ENCODE measurements at regions not wholly inside any gene's neighbourhood (a gene's known extent, or its start where the extent isn't known, plus 50 kb on each side); places are given as distances from the start of the nearest gene placed in this dataset.
A peak's percentile ranks its signal among the peaks of the same experiment; 100 is the strongest.

GRCh38 chr18:61714421-61714820 is 178.4 kb downstream of the RNF152 start:
- peaks cover 0 to 4% (median 3%) of the 10 kb centered on the region in 3 donors for H3K27me3 Mint-ChIP-seq (ENCODE audit: low read depth in 3 of 3)
- H3K36me3 Mint-ChIP-seq: no peaks in the 10 kb centered on the region
- H3K27ac Mint-ChIP-seq: no peak overlapping the region
- DNase-seq: no peak
- H3K4me1 Mint-ChIP-seq: no peaks in the 10 kb centered on the region
- no peaks in the 10 kb centered on the region for H3K9me3 Mint-ChIP-seq
- no peak overlapping the region for H3K4me3 Mint-ChIP-seq

- no peak for DNase-seq
- Mint-ChIP-seq H3K4me3 (no peak overlapping the region), H3K4me1 (no peaks in the 10 kb centered on the region), H3K27me3 (ENCODE audit: low read depth in 3 of 3) (peaks cover 0 to 4% (median 3%) of the 10 kb centered on the region in 3 donors), H3K36me3 (no peaks in the 10 kb centered on the region), H3K9me3 (peaks cover 0 to 2% (median 0%) of the 10 kb centered on the region in 6 donors), H3K27ac (no peak overlapping the region)
Measured at GRCh38 chr18:61713502-61713901, 179.3 kb downstream of the RNF152 start.

- no peaks in the 10 kb centered on the region for H3K36me3 Mint-ChIP-seq
- no peaks in the 10 kb centered on the region for H3K4me1 Mint-ChIP-seq
- no peak for DNase-seq
- H3K27me3 Mint-ChIP-seq (ENCODE audit: low read depth in 3 of 3): peaks cover 3 to 5% (median 4%) of the 10 kb centered on the region in 3 donors
- H3K9me3 Mint-ChIP-seq: peaks cover 0 to 2% (median 0%) of the 10 kb centered on the region in 6 donors
- H3K4me3 Mint-ChIP-seq: no peak overlapping the region
- no peak overlapping the region for H3K27ac Mint-ChIP-seq
Measured at GRCh38 chr18:61710082-61710620, 182.7 kb downstream of the RNF152 start.

GRCh38 chr18:61706276-61706915 is 186.4 kb downstream of the RNF152 start:
- H3K4me3 Mint-ChIP-seq: no peak overlapping the region
- no peaks in the 10 kb centered on the region for H3K36me3 Mint-ChIP-seq
- peaks cover 0 to 6% (median 0%) of the 10 kb centered on the region in 6 donors for H3K9me3 Mint-ChIP-seq
- peaks cover 0 to 5% (median 0%) of the 10 kb centered on the region in 3 donors for H3K27me3 Mint-ChIP-seq (ENCODE audit: low read depth in 3 of 3)
- no peak for DNase-seq
- H3K4me1 Mint-ChIP-seq: no peaks in the 10 kb centered on the region
- H3K27ac Mint-ChIP-seq: no peak overlapping the region

- Mint-ChIP-seq H3K27me3 (ENCODE audit: low read depth in 3 of 3) (peaks cover 0 to 8% (median 0%) of the 10 kb centered on the region in 3 donors), H3K36me3 (no peaks in the 10 kb centered on the region), H3K4me3 (no peak overlapping the region), H3K4me1 (no peaks in the 10 kb centered on the region), H3K27ac (no peak overlapping the region), H3K9me3 (peaks cover 0 to 4% (median 0%) of the 10 kb centered on the region in 6 donors)
- no peak for DNase-seq
Measured at GRCh38 chr18:61703508-61703907, 189.3 kb downstream of the RNF152 start.

GRCh38 chr18:61702007-61702406 is 190.8 kb downstream of the RNF152 start:
- no peak for DNase-seq
- peaks cover 0 to 7% (median 0%) of the 10 kb centered on the region in 6 donors for H3K9me3 Mint-ChIP-seq
- H3K36me3 Mint-ChIP-seq: no peaks in the 10 kb centered on the region
- H3K4me1 Mint-ChIP-seq: no peaks in the 10 kb centered on the region
- peaks cover 0 to 8% (median 2%) of the 10 kb centered on the region in 3 donors for H3K27me3 Mint-ChIP-seq (ENCODE audit: low read depth in 3 of 3)
- H3K4me3 Mint-ChIP-seq: no peak overlapping the region
- no peak overlapping the region for H3K27ac Mint-ChIP-seq

GRCh38 chr18:61699397-61700110 is 193.3 kb downstream of the RNF152 start:
- no peaks in the 10 kb centered on the region for H3K36me3 Mint-ChIP-seq
- H3K27ac Mint-ChIP-seq: no peak overlapping the region
- peaks cover 0 to 2% (median 2%) of the 10 kb centered on the region in 3 donors for H3K27me3 Mint-ChIP-seq (ENCODE audit: low read depth in 3 of 3)
- no peak for DNase-seq
- no peaks in the 10 kb centered on the region for H3K4me1 Mint-ChIP-seq
- peaks cover 0 to 9% (median 0%) of the 10 kb centered on the region in 6 donors for H3K9me3 Mint-ChIP-seq
- no peak overlapping the region for H3K4me3 Mint-ChIP-seq

- Mint-ChIP-seq H3K9me3 (peaks cover 0 to 9% (median 0%) of the 10 kb centered on the region in 6 donors), H3K27ac (no peak overlapping the region), H3K27me3 (ENCODE audit: low read depth in 3 of 3) (peaks cover 2% of the 10 kb centered on the region in 3 donors), H3K36me3 (no peaks in the 10 kb centered on the region), H3K4me1 (no peaks in the 10 kb centered on the region), H3K4me3 (no peak overlapping the region)
- no peak for DNase-seq
Measured at GRCh38 chr18:61697306-61697909, 195.4 kb downstream of the RNF152 start.

GRCh38 chr18:61694236-61694635 is 198.6 kb downstream of the RNF152 start:
- Mint-ChIP-seq H3K27ac (no peak overlapping the region), H3K27me3 (ENCODE audit: low read depth in 3 of 3) (peaks cover 2% of the 10 kb centered on the region in 3 donors), H3K36me3 (no peaks in the 10 kb centered on the region), H3K4me3 (no peak overlapping the region), H3K4me1 (no peaks in the 10 kb centered on the region), H3K9me3 (peaks cover 0 to 6% (median 0%) of the 10 kb centered on the region in 6 donors)
- no peak for DNase-seq

- no peak for DNase-seq
- Mint-ChIP-seq H3K27ac (peak overlapping the region in 1 of 6 donors; percentile 43), H3K36me3 (no peaks in the 10 kb centered on the region), H3K27me3 (ENCODE audit: low read depth in 3 of 3) (peaks cover 0 to 5% (median 0%) of the 10 kb centered on the region in 3 donors), H3K4me1 (no peaks in the 10 kb centered on the region), H3K4me3 (no peak overlapping the region), H3K9me3 (no peaks in the 10 kb centered on the region)
Measured at GRCh38 chr18:61690418-61691138, 202.2 kb downstream of the RNF152 start.

GRCh38 chr18:61687317-61687716 is 205.5 kb downstream of the RNF152 start:
- no peaks in the 10 kb centered on the region for H3K4me1 Mint-ChIP-seq
- no peak for DNase-seq

GRCh38 chr18:61683856-61684255 is 209.0 kb downstream of the RNF152 start:
- Mint-ChIP-seq H3K4me3 (no peak overlapping the region), H3K27ac (no peak overlapping the region), H3K9me3 (peaks cover 2 to 13% (median 10%) of the 10 kb centered on the region in 6 donors), H3K36me3 (peaks cover 0 to 3% (median 0%) of the 10 kb centered on the region in 3 donors), H3K4me1 (no peaks in the 10 kb centered on the region), H3K27me3 (ENCODE audit: low read depth in 3 of 3) (peaks cover 1 to 7% (median 2%) of the 10 kb centered on the region in 3 donors)
- DNase-seq: no peak

More at GRCh38 chr18:61687317-61687716, 205.5 kb downstream of the RNF152 start:
- H3K36me3 Mint-ChIP-seq: no peaks in the 10 kb centered on the region
- peaks cover 0 to 3% (median 0%) of the 10 kb centered on the region in 3 donors for H3K27me3 Mint-ChIP-seq (ENCODE audit: low read depth in 3 of 3)
- no peak overlapping the region for H3K4me3 Mint-ChIP-seq
- no peak overlapping the region for H3K27ac Mint-ChIP-seq
- H3K9me3 Mint-ChIP-seq: peaks cover 0 to 3% (median 0%) of the 10 kb centered on the region in 6 donors

GRCh38 chr18:61681065-61681464 is 211.7 kb downstream of the RNF152 start:
- Mint-ChIP-seq H3K27ac (no peak overlapping the region), H3K27me3 (ENCODE audit: low read depth in 3 of 3) (peaks cover 2 to 4% (median 3%) of the 10 kb centered on the region in 3 donors), H3K36me3 (peaks cover 0 to 3% (median 0%) of the 10 kb centered on the region in 3 donors), H3K9me3 (peaks cover 2 to 21% (median 16%) of the 10 kb centered on the region in 6 donors), H3K4me1 (no peaks in the 10 kb centered on the region), H3K4me3 (no peak overlapping the region)
- DNase-seq: no peak

Measured in immature natural killer cell (primary cell).